B cell (primary cell): ENCODE measurements at regions not wholly inside any gene's neighbourhood (a gene's known extent, or its start where the extent isn't known, plus 50 kb on each side); places are given as distances from the start of the nearest gene placed in this dataset.

Experiments used
- ATAC-seq: fragments of 200-7000 bp; cut with Tn5 transposase; one replicate; pipeline ENCODE4 v1.10.0; 2021; ENCODE audit warnings: low read depth, mild to moderate bottlenecking, moderate number of reproducible peaks, moderate library complexity
- CTCF ChIA-PET: fragments of 350-600 bp; sonication (Branson Sonifier 250); formaldehyde crosslinking; loops from one replicate; lab custom pipeline; 2021; ENCODE audit warnings: antibody characterized with exemption, inconsistent platforms; lab: Charles Lee
- POLR2A ChIA-PET: fragments of 350-600 bp; sonication (Branson Sonifier 250); formaldehyde crosslinking; loops from one replicate; lab custom pipeline; 2021; ENCODE audit warnings: antibody characterized with exemption; lab: Charles Lee
- DNase-seq: peaks from one replicate; pipeline ENCODE4 v3.0.0; 2013
- H2AFZ ChIP-seq: 2 replicates; pipeline ENCODE4 v1.6.1; 2012; ENCODE audit warnings: mild to moderate bottlenecking, low read depth, low read length; ENCODE audit not compliant: insufficient read depth, poor library complexity, severe bottlenecking
- H3K27ac ChIP-seq, 2 donors: 1 replicate in 1 of 2; 2 replicates in 1 of 2; pipeline ENCODE4 v1.5.1; 2012 to 2013; ENCODE audit warnings: low read length in 2 of 2, mild to moderate bottlenecking in 2 of 2, moderate library complexity in 1 of 2
- H3K27me3 ChIP-seq, 4 experiments: fragments of 200-600 bp in 1 of 4; sonication (generic) in 1 of 4; replicated peaks in 1 of 4; 1 replicate in 2 of 4; 2 replicates in 2 of 4; pipeline versions ENCODE4 v1.6.1 to v1.7.0; 2013 to 2016; ENCODE audit warnings: low read length in 3 of 4, mild to moderate bottlenecking in 2 of 4, mixed read lengths in 1 of 4, moderate library complexity in 1 of 4; ENCODE audit not compliant: insufficient read depth in 4 of 4, control insufficient read depth in 3 of 4; ENCODE audit errors: control extremely low read depth in 1 of 4
- H3K36me3 ChIP-seq, 2 experiments: replicated peaks in 1 of 2; 1 replicate in 1 of 2; 2 replicates in 1 of 2; pipeline versions ENCODE4 v1.6.1 to v1.7.1; 2013; ENCODE audit warnings: low read length in 1 of 2; ENCODE audit not compliant: insufficient read depth in 2 of 2, control insufficient read depth in 1 of 2; ENCODE audit errors: control extremely low read depth in 1 of 2, extremely low read depth in 1 of 2
- H3K4me1 ChIP-seq, 2 donors: fragments of 200-600 bp in 1 of 2; sonication (generic) in 1 of 2; 1 replicate in 1 of 2; 2 replicates in 1 of 2; pipeline versions ENCODE4 v1.5.1 to v1.6.1; 2013 to 2017; ENCODE audit warnings: low read length in 2 of 2; ENCODE audit not compliant: control insufficient read depth in 2 of 2, insufficient read depth in 2 of 2
- H3K4me2 ChIP-seq: replicated peaks from 2 replicates; pipeline ENCODE3; 2012; ENCODE audit warnings: mild to moderate bottlenecking, low read depth, low read length; ENCODE audit not compliant: poor library complexity, severe bottlenecking
- H3K4me3 ChIP-seq, 5 experiments: fragments of 200-600 bp in 1 of 5; sonication (generic) in 1 of 5; 1 replicate in 3 of 5; 2 replicates in 2 of 5; pipeline versions ENCODE4 v1.5.1 to v1.7.0; 2011 to 2016; ENCODE audit warnings: low read length in 4 of 5, mild to moderate bottlenecking in 4 of 5, low read depth in 2 of 5, control low read depth in 1 of 5, moderate library complexity in 1 of 5; ENCODE audit not compliant: insufficient read depth in 1 of 5; ENCODE audit errors: control extremely low read depth in 1 of 5, extremely low read depth in 1 of 5
- H3K79me2 ChIP-seq: fragments of 200-600 bp; sonication (generic); one replicate; pipeline ENCODE4 v1.6.0; 2016; ENCODE audit warnings: low read length; ENCODE audit not compliant: control insufficient read depth, insufficient read depth
- H3K9ac ChIP-seq: fragments of 200-600 bp; sonication (generic); 2 replicates; pipeline ENCODE4 v1.6.1; 2017; ENCODE audit warnings: mild to moderate bottlenecking, low read length, moderate library complexity
- H3K9me3 ChIP-seq, 3 donors: one replicate each; pipeline versions ENCODE4 v1.6.1 to v1.7.1; 2013; ENCODE audit warnings: low read length in 2 of 3; ENCODE audit not compliant: control insufficient read depth in 2 of 3, insufficient read depth in 1 of 3; ENCODE audit errors: control extremely low read depth in 1 of 3
- H4K20me1 ChIP-seq: 2 replicates; pipeline ENCODE4 v1.6.0; 2012; ENCODE audit warnings: mild to moderate bottlenecking, low read length; ENCODE audit not compliant: insufficient read depth, control insufficient read depth, poor library complexity, severe bottlenecking
- H3K27ac Mint-ChIP-seq: one replicate; pipeline ENCODE4 v1.8.0; 2021; ENCODE audit warnings: mixed read lengths
- H3K27me3 Mint-ChIP-seq: one replicate; pipeline ENCODE4 v1.8.0; 2021; ENCODE audit warnings: mixed read lengths
- H3K4me1 Mint-ChIP-seq: one replicate; pipeline ENCODE4 v1.8.0; 2021; ENCODE audit warnings: mixed read lengths
- H3K4me3 Mint-ChIP-seq: one replicate; pipeline ENCODE4 v1.8.0; 2021; ENCODE audit warnings: mixed read lengths
- H3K9me3 Mint-ChIP-seq: one replicate; pipeline ENCODE4 v1.8.0; 2022; ENCODE audit warnings: mixed read lengths; ENCODE audit not compliant: insufficient read depth
- CTCF ChIP-seq: fragments of 200-600 bp; IDR thresholded peaks from one replicate; pipeline ENCODE4 v1.8.0; 2022; ENCODE audit warnings: antibody characterized with exemption, mild to moderate bottlenecking
- EZH2 ChIP-seq: IDR thresholded peaks from 2 replicates; pipeline ENCODE4 v1.6.1; 2012; ENCODE audit warnings: borderline replicate concordance, low read depth, mild to moderate bottlenecking, moderate library complexity, low read length; ENCODE audit not compliant: insufficient read depth, poor library complexity, severe bottlenecking
- WGBS: methylation state at CpG from one replicate; pipeline ENCODE4 v1.1.5; 2013; ENCODE audit warnings: missing lambda C conversion rate; ENCODE audit not compliant: insufficient coverage; 5-methylcytosine and 5-hydroxymethylcytosine counted together
- intact Hi-C: fragments of 100-400 bp; cut with micrococcal nuclease; formaldehyde crosslinking; loops from one replicate; pipeline ENCODE4 v1.10.0; 2022

- Histone ChIP-seq H3K4me3 (no peak overlapping the region), H3K9ac (no peak overlapping the region), H3K36me3 (no peaks in the 10 kb centered on the region), H3K4me2 (no peak overlapping the region), H3K27ac (no peak overlapping the region), H3K4me1 (no peaks in the 10 kb centered on the region), H3K27me3 (no peaks in the 10 kb centered on the region), H2AFZ (no peak overlapping the region), H3K9me3 (no peaks in the 10 kb centered on the region), H4K20me1 (no peaks in the 10 kb centered on the region), H3K79me2 (no peaks in the 10 kb centered on the region)
- DNase-seq (no peak), ATAC-seq (no peak)
- ChIA-PET POLR2A (no interaction called here), CTCF (interaction anchor here (0.7 kb wide), 1 partner anchor 1033 kb away, joined by 3 read pairs; no protein-coding TSS in a partner anchor)
- TF ChIP-seq CTCF (no peak), EZH2 (no peak)
- Mint-ChIP-seq H3K27me3 (no peaks in the 10 kb centered on the region), H3K4me3 (no peak overlapping the region), H3K27ac (no peak overlapping the region), H3K4me1 (no peaks in the 10 kb centered on the region), H3K9me3 (no peaks in the 10 kb centered on the region)
- no CpG with 5 or more reads among the region's 2 CpGs for WGBS
- intact Hi-C loops: no loop called here
Measured at GRCh38 chr20:11748436-11748835, 169.3 kb upstream of the BTBD3 start.

GRCh38 chr20:11752336-11752735 lies 165.4 kb upstream of the BTBD3 start:
- Mint-ChIP-seq H3K9me3 (no peaks in the 10 kb centered on the region), H3K27me3 (no peaks in the 10 kb centered on the region), H3K4me3 (no peak overlapping the region), H3K4me1 (no peaks in the 10 kb centered on the region), H3K27ac (no peak overlapping the region)
- Histone ChIP-seq H3K79me2 (no peaks in the 10 kb centered on the region), H3K27me3 (no peaks in the 10 kb centered on the region), H3K9me3 (no peaks in the 10 kb centered on the region), H3K27ac (no peak overlapping the region), H4K20me1 (no peaks in the 10 kb centered on the region), H2AFZ (no peak overlapping the region), H3K4me1 (no peaks in the 10 kb centered on the region), H3K9ac (no peak overlapping the region), H3K4me3 (no peak overlapping the region), H3K36me3 (no peaks in the 10 kb centered on the region), H3K4me2 (no peak overlapping the region)
- WGBS: no CpG with 5 or more reads among the region's 2 CpGs
- DNase-seq (no peak), ATAC-seq (no peak)
- intact Hi-C loops: no loop called here
- TF ChIP-seq EZH2 (no peak), CTCF (no peak)
- ChIA-PET CTCF (no interaction called here), POLR2A (no interaction called here)
